T-cell (primary cell): ENCODE measurements at regions not wholly inside any gene's neighbourhood (a gene's known extent, or its start where the extent isn't known, plus 50 kb on each side); places are given as distances from the start of the nearest gene placed in this dataset.

ENCODE experiments used
- ATAC-seq, 4 experiments: fragments of 200-7000 bp in 3 of 4; fragments of 150-1000 bp in 1 of 4; cut with Tn5 transposase; replicated peaks in 1 of 4; 1 replicate in 3 of 4; 2 replicates in 1 of 4; pipeline ENCODE4 v1.10.0; 2021; ENCODE audit warnings: moderate library complexity in 3 of 4, mild to moderate bottlenecking in 2 of 4, moderate number of reproducible peaks in 1 of 4
- CTCF ChIA-PET, 2 donors: fragments of 300-600 bp; sonication (Branson Sonifier 250); formaldehyde crosslinking; loops; one replicate each; lab custom pipeline; 2022; ENCODE audit warnings: antibody characterized with exemption in 2 of 2; lab: Charles Lee
- POLR2A ChIA-PET, 2 donors: fragments of 300-600 bp; sonication (Branson Sonifier 250); formaldehyde crosslinking; loops; one replicate each; lab custom pipeline; 2022; ENCODE audit warnings: antibody characterized with exemption in 2 of 2; lab: Charles Lee
- DNase-seq, 35 experiments: peaks; one replicate each; pipeline versions ENCODE4 v3.0.0 to v3.0.0-alpha.2; 2013 to 2023
- H3K27ac ChIP-seq: one replicate; pipeline ENCODE4 v1.5.1; 2013; ENCODE audit warnings: low read length
- H3K27me3 ChIP-seq, 2 experiments: replicated peaks in 1 of 2; 1 replicate in 1 of 2; 2 replicates in 1 of 2; pipeline versions ENCODE4 v1.6.1 to v1.7.0; 2013; ENCODE audit warnings: low read length in 1 of 2, mixed read lengths in 1 of 2; ENCODE audit not compliant: control insufficient read depth in 2 of 2, insufficient read depth in 2 of 2; ENCODE audit errors: extremely low read depth in 1 of 2
- H3K36me3 ChIP-seq, 2 donors: 1 replicate in 1 of 2; 2 replicates in 1 of 2; pipeline versions ENCODE4 v1.6.1 to v1.7.0; 2013; ENCODE audit warnings: low read length in 1 of 2; ENCODE audit not compliant: control insufficient read depth in 2 of 2, insufficient read depth in 1 of 2; ENCODE audit errors: extremely low read depth in 1 of 2
- H3K4me1 ChIP-seq, 2 experiments: 1 replicate in 1 of 2; 2 replicates in 1 of 2; pipeline versions ENCODE4 v1.6.1 to v1.7.0; 2013; ENCODE audit warnings: low read length in 2 of 2, mixed read lengths in 1 of 2; ENCODE audit not compliant: insufficient read depth in 2 of 2, control insufficient read depth in 1 of 2; ENCODE audit errors: extremely low read depth in 1 of 2
- H3K4me3 ChIP-seq, 2 donors: 1 replicate in 1 of 2; 2 replicates in 1 of 2; pipeline versions ENCODE4 v1.5.1 to v1.7.0; 2013; ENCODE audit warnings: mild to moderate bottlenecking in 2 of 2, low read length in 1 of 2, moderate library complexity in 1 of 2; ENCODE audit not compliant: control insufficient read depth in 1 of 2; ENCODE audit errors: extremely low read depth in 1 of 2
- H3K9me3 ChIP-seq: 2 replicates; pipeline ENCODE4 v1.7.0; 2013
- H3K27ac Mint-ChIP-seq, 2 donors: one replicate each; pipeline ENCODE4 v1.8.0; 2020 to 2021; ENCODE audit warnings: mild to moderate bottlenecking in 2 of 2, mixed read lengths in 2 of 2
- H3K27me3 Mint-ChIP-seq, 2 donors: one replicate each; pipeline ENCODE4 v1.8.0; 2021 to 2022; ENCODE audit warnings: mixed read lengths in 2 of 2
- H3K36me3 Mint-ChIP-seq: one replicate; pipeline ENCODE4 v1.8.0; 2021; ENCODE audit warnings: mixed read lengths
- H3K4me1 Mint-ChIP-seq, 3 donors: one replicate each; pipeline ENCODE4 v1.8.0; 2020 to 2022; ENCODE audit warnings: mixed read lengths in 3 of 3, mild to moderate bottlenecking in 1 of 3
- H3K4me3 Mint-ChIP-seq, 3 donors: one replicate each; pipeline ENCODE4 v1.8.0; 2020 to 2022; ENCODE audit warnings: mild to moderate bottlenecking in 3 of 3, mixed read lengths in 3 of 3, moderate library complexity in 3 of 3
- H3K9me3 Mint-ChIP-seq, 3 donors: one replicate each; pipeline ENCODE4 v1.8.0; 2020 to 2022; ENCODE audit warnings: mixed read lengths in 3 of 3
- WGBS: methylation state at CpG from one replicate; pipeline ENCODE4 v1.1.5; 2013; ENCODE audit warnings: missing lambda C conversion rate; ENCODE audit not compliant: insufficient coverage; 5-methylcytosine and 5-hydroxymethylcytosine counted together

DNA sequence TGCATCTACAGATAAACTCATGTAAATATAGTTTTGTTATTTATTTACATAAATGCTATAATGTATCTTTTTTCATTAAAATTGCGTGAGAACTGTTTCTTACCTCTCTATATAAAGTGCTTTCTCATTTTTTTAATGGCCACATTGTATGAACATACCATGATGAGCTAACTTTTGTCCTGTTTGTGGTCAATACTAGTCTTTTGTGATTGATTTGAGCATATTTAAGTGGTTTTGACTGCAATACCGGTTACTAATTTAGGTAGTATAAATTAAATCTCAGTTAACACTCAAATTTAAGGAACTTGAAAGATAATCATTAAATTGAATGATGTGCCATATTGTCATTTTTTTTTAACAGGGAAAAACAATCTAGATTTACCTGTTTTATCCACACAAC lies 108.2 kb downstream of the HAUS1 start:
- peaks cover 87 to 90% (median 87%) of the 10 kb centered on the region in 3 donors for H3K4me1 Mint-ChIP-seq
- CTCF ChIA-PET = interaction anchor here (0.6 to 3.1 kb wide), 21 partner anchors 8 to 213 kb away, joined by 3 to 42 read pairs (median 4); a partner anchor contains a TSS
- no peak for ATAC-seq

DNA sequence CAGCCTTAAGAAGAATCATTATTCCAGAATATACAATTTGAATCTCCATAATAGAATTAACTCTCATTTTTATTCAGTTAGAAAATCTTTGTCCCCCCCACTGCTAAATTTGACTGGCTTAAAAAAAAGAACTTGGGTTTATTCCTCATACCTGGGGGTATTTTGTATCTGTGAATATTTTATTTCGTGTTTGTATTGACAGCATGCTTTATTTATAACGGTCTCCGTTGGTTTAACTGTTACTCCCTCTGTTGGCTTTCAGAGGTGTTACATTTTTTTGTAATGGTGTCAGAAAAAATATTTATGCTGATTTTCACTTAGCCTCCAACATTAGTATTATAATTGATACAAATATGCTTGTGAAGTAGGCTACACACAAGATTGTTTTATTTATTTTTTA lies 109.1 kb downstream of the HAUS1 start:
- ATAC-seq (peak in 1 of 4 experiments; percentile 45), DNase-seq (peak in 1 of 35 experiments; percentile 56)
- CTCF ChIA-PET = interaction anchor here (1.0 to 3.1 kb wide), 5 partner anchors 38 to 67 kb away, joined by 5 to 42 read pairs (median 10); a partner anchor contains a TSS
- Mint-ChIP-seq H3K27ac (no peak overlapping the region), H3K9me3 (no peaks in the 10 kb centered on the region), H3K4me3 (no peak overlapping the region), H3K27me3 (no peaks in the 10 kb centered on the region), H3K4me1 (peaks cover 86 to 89% (median 87%) of the 10 kb centered on the region in 3 donors), H3K36me3 (peaks cover 28% of the 10 kb centered on the region)
- Histone ChIP-seq H3K27me3 (no peaks in the 10 kb centered on the region), H3K36me3 (peaks cover 0 to 12% of the 10 kb centered on the region in 2 donors), H3K27ac (no peak overlapping the region), H3K4me1 (peaks cover 15 to 19% of the 10 kb centered on the region in 2 experiments), H3K4me3 (no peak overlapping the region), H3K9me3 (no peaks in the 10 kb centered on the region)
- POLR2A ChIA-PET = interaction anchor here in 1 of 2 donors (0.9 kb wide), 1 partner anchor 34 kb away, joined by 3 read pairs; no protein-coding TSS in a partner anchor
- no CpG with 5 or more reads among the region's 3 CpGs for WGBS

More for the DNA sequence above, 108.2 kb downstream of the HAUS1 start:
- H3K4me1 ChIP-seq = peaks cover 15 to 21% of the 10 kb centered on the region in 2 experiments
- peak overlapping the region; percentile 5 for H3K27ac ChIP-seq
- no peaks in the 10 kb centered on the region for H3K27me3 Mint-ChIP-seq
- no peaks in the 10 kb centered on the region for H3K27me3 ChIP-seq
- H3K36me3 Mint-ChIP-seq = peaks cover 28% of the 10 kb centered on the region
- POLR2A ChIA-PET = interaction anchor here (0.6 to 0.8 kb wide), 7 partner anchors 9 to 203 kb away, joined by 3 to 10 read pairs (median 5); no protein-coding TSS in a partner anchor
- peak overlapping the region; percentile 3 to 77 for H3K27ac Mint-ChIP-seq
- H3K9me3 Mint-ChIP-seq = no peaks in the 10 kb centered on the region
- no peak for DNase-seq
- no peak overlapping the region for H3K4me3 ChIP-seq
- H3K9me3 ChIP-seq = no peaks in the 10 kb centered on the region
- H3K36me3 ChIP-seq = peaks cover 0 to 12% of the 10 kb centered on the region in 2 donors
- no CpG with 5 or more reads among the region's 2 CpGs for WGBS
- H3K4me3 Mint-ChIP-seq = peak overlapping the region in 2 of 3 donors; percentile 21 to 32

DNA sequence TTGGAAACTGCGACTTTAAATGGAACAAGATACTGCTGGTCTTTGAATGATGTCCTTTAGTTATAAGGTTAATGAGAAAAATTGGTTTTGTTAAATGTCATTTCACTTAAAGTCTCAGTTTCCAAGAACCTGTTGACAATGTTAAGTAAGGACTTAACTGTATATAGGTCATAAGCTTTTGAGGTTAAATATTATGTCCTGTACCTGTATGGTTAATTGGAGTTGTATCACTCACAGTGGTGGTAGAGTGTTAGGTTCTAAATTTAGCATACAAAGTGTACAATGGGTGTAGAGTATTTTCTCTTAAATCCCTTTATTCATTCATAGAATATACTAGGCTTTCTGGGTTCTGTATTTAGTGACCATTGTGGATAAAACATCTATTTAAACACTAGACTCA lies 110.2 kb downstream of the HAUS1 start:
- Mint-ChIP-seq H3K4me1 (peaks cover 81 to 88% (median 85%) of the 10 kb centered on the region in 3 donors), H3K9me3 (no peaks in the 10 kb centered on the region), H3K27me3 (no peaks in the 10 kb centered on the region), H3K27ac (no peak overlapping the region), H3K4me3 (no peak overlapping the region), H3K36me3 (peaks cover 37% of the 10 kb centered on the region)
- ATAC-seq = no peak
- Histone ChIP-seq H3K27me3 (no peaks in the 10 kb centered on the region), H3K9me3 (no peaks in the 10 kb centered on the region), H3K27ac (no peak overlapping the region), H3K4me3 (no peak overlapping the region), H3K36me3 (peaks cover 0 to 12% of the 10 kb centered on the region in 2 donors), H3K4me1 (peaks cover 15 to 17% of the 10 kb centered on the region in 2 experiments)
- CTCF ChIA-PET = interaction anchor here in 1 of 2 donors (0.9 kb wide), 1 partner anchor 41 kb away, joined by 3 read pairs; a partner anchor contains a TSS
- WGBS = no CpG with 5 or more reads among the region's 1 CpG
- POLR2A ChIA-PET = interaction anchor here in 1 of 2 donors (0.9 kb wide), 1 partner anchor 33 kb away, joined by 3 read pairs; no protein-coding TSS in a partner anchor
- DNase-seq = no peak

DNA sequence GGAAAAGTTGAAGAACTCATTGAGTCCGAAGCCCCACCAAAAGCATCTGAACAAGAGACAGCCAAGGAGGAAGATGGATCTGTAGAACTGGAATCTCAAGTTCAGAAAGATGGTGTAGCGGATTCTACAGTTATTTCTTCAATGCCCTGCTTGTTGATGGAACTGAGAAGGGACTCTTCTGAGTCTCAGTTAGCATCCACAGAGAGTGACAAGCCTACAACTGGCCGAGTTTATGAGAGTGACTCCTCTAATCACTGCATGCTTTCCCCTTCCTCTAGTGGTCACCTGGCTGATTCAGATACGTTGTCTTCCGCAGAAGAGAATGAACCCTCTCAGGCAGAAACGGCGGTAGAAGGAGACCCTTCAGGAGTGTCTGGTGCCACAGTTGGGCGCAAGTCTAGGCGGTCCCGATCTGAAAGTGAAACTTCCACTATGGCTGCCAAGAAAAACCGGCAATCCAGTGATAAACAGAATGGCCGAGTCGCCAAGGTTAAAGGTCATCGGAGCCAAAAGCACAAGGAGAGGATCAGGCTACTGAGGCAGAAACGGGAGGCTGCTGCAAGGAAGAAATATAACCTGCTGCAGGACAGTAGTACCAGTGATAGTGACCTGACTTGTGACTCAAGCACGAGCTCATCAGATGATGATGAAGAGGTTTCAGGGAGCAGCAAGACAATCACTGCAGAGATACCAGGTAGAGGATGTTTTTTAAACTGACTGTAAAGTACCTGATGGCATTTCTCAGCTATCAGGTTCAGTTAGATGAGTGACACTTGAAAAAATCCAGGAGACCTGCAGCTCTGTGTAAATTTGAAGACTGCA lies 111.9 kb downstream of the HAUS1 start:
- Mint-ChIP-seq H3K4me3 (no peak overlapping the region), H3K27ac (peak overlapping the region in 1 of 2 donors; percentile 45), H3K27me3 (no peaks in the 10 kb centered on the region), H3K9me3 (no peaks in the 10 kb centered on the region), H3K36me3 (peaks cover 38% of the 10 kb centered on the region), H3K4me1 (peaks cover 65 to 86% (median 83%) of the 10 kb centered on the region in 3 donors)
- Histone ChIP-seq H3K9me3 (no peaks in the 10 kb centered on the region), H3K27ac (no peak overlapping the region), H3K4me1 (peaks cover 10 to 14% of the 10 kb centered on the region in 2 experiments), H3K4me3 (no peak overlapping the region), H3K27me3 (no peaks in the 10 kb centered on the region), H3K36me3 (peaks cover 0 to 15% of the 10 kb centered on the region in 2 donors)
- ATAC-seq (no peak), DNase-seq (no peak)
- ChIA-PET CTCF (interaction anchor here (0.5 to 2.2 kb wide), 3 partner anchors 14 to 46 kb away, joined by 3 to 15 read pairs (median 4); a partner anchor contains a TSS), POLR2A (no interaction called here)
- 98% methylated on average over 14 of the region's 16 CpGs for WGBS

DNA sequence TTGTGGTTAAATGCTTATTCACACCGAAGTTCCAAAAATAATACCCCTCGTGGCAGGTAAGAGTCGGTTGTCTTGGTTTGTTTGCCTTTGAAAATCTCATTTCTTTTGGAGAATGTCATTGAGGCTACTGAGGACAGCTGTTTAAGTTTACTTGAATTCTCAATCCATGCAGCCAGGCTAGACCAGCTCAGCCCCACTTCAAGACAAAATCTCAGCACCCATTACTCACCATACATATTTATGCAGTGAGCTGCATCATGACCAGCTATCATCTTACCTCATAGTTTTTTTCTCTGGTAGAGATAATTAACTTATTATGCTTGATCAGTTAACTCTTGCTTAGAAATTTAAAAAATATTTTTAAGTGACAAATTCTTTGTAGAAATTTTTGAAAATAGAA lies 115.9 kb downstream of the HAUS1 start:
- H3K27me3 ChIP-seq = no peaks in the 10 kb centered on the region
- no peaks in the 10 kb centered on the region for H3K9me3 Mint-ChIP-seq
- ChIA-PET CTCF (interaction anchor here (2.1 to 2.3 kb wide), 2 partner anchors 11 to 47 kb away, joined by 6 to 9 read pairs; a partner anchor contains a TSS), POLR2A (interaction anchor here in 1 of 2 donors (0.6 kb wide), 1 partner anchor 336 kb away, joined by 3 read pairs; no protein-coding TSS in a partner anchor)
- H3K4me3 Mint-ChIP-seq = no peak overlapping the region
- DNase-seq (no peak), ATAC-seq (no peak)
- H3K36me3 Mint-ChIP-seq = peaks cover 42% of the 10 kb centered on the region
- H3K4me3 ChIP-seq = no peak overlapping the region
- no CpG with 5 or more reads among the region's 3 CpGs for WGBS
- H3K9me3 ChIP-seq = no peaks in the 10 kb centered on the region
- peaks cover 73 to 87% (median 85%) of the 10 kb centered on the region in 3 donors for H3K4me1 Mint-ChIP-seq
- no peak overlapping the region for H3K27ac ChIP-seq
- peaks cover 8 to 28% of the 10 kb centered on the region in 2 experiments for H3K4me1 ChIP-seq
- no peaks in the 10 kb centered on the region for H3K27me3 Mint-ChIP-seq
- H3K36me3 ChIP-seq = peaks cover 0 to 15% of the 10 kb centered on the region in 2 donors
- no peak overlapping the region for H3K27ac Mint-ChIP-seq

DNA sequence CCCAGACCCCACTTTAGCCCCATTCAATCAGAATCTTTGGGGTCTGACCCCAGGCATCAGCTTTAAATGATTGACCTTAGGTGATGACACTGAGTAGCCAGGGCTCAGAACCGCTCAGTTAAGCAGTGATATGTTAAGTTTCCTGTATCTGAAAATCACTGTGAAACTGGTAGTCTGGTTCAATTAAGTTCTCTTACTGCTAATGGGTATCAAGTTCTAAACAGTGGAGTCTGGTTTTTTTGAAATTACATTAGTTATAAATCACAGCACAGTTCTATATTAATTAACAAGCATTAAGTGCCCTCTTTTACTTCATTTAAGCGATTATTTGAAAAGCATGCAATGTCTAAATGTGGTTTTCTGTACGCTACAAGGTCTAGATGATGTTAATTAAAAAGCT lies 117.9 kb downstream of the HAUS1 start:
- ATAC-seq = no peak
- H3K27me3 Mint-ChIP-seq = no peaks in the 10 kb centered on the region
- no peak for DNase-seq
- peaks cover 33% of the 10 kb centered on the region for H3K36me3 Mint-ChIP-seq
- 100% methylated on average over 1 of the region's 3 CpGs for WGBS
- peaks cover 0 to 2% of the 10 kb centered on the region in 2 donors for H3K36me3 ChIP-seq
- H3K4me1 Mint-ChIP-seq = peaks cover 62 to 84% (median 79%) of the 10 kb centered on the region in 3 donors
- no peaks in the 10 kb centered on the region for H3K27me3 ChIP-seq
- CTCF ChIA-PET = interaction anchor here (2.1 to 2.3 kb wide), 2 partner anchors 13 to 49 kb away, joined by 8 to 9 read pairs; a partner anchor contains a TSS
- POLR2A ChIA-PET = interaction anchor here (0.6 kb wide), 4 partner anchors 9 to 27 kb away, joined by 3 to 7 read pairs (median 3); no protein-coding TSS in a partner anchor
- peak overlapping the region; percentile 25 for H3K27ac ChIP-seq
- peaks cover 8 to 29% of the 10 kb centered on the region in 2 experiments for H3K4me1 ChIP-seq
- no peaks in the 10 kb centered on the region for H3K9me3 ChIP-seq
- H3K27ac Mint-ChIP-seq = peak overlapping the region; percentile 68 to 75
- H3K4me3 ChIP-seq = no peak overlapping the region
- H3K4me3 Mint-ChIP-seq = peak overlapping the region in 1 of 3 donors; percentile 59
- no peaks in the 10 kb centered on the region for H3K9me3 Mint-ChIP-seq
